Transverse colon (tissue), 4 donors: ENCODE measurements at regions not wholly inside any gene's neighbourhood (a gene's known extent, or its start where the extent isn't known, plus 50 kb on each side); places are given as distances from the start of the nearest gene placed in this dataset.

Experiments used
- DNase-seq: peaks from one replicate; pipeline ENCODE4 v3.0.0-alpha.2; 2019
- H3K27ac ChIP-seq, 4 donors: fragments of 200-600 bp; sonication (generic); 2 replicates each; pipeline ENCODE4 v1.5.1; 2016 to 2018; ENCODE audit warnings: inconsistent platforms in 4 of 4
- H3K27me3 ChIP-seq: fragments of 200-600 bp; sonication (generic); 2 replicates; pipeline ENCODE4 v1.5.1; 2017; ENCODE audit warnings: inconsistent platforms
- H3K36me3 ChIP-seq, 4 donors: fragments of 200-600 bp; sonication (generic); 2 replicates each; pipeline ENCODE4 v1.5.1; 2017 to 2019; ENCODE audit warnings: inconsistent platforms in 4 of 4
- H3K4me1 ChIP-seq, 4 donors: fragments of 200-600 bp; sonication (generic); 2 replicates each; pipeline ENCODE4 v1.5.1; 2017 to 2020; ENCODE audit warnings: inconsistent platforms in 4 of 4
- H3K4me3 ChIP-seq, 4 donors: fragments of 200-600 bp; sonication (generic); 1 replicate in 1 of 4; 2 replicates in 3 of 4; pipeline versions ENCODE4 v1.5.1 to v1.6.1; 2017 to 2019; ENCODE audit warnings: inconsistent platforms in 4 of 4
- H3K9me3 ChIP-seq, 2 donors: fragments of 200-600 bp; sonication (generic); 2 replicates each; pipeline ENCODE4 v1.5.1; 2017 to 2019; ENCODE audit warnings: inconsistent platforms in 2 of 2
- CTCF ChIP-seq, 5 experiments: fragments of 200-600 bp in 3 of 5; fragments of 450-650 bp in 2 of 5; sonication (generic) in 3 of 5; IDR thresholded peaks; 1 replicate in 2 of 5; 2 replicates in 3 of 5; pipeline ENCODE4 v1.5.1; 2016 to 2017; ENCODE audit warnings: antibody characterized with exemption in 5 of 5, inconsistent platforms in 3 of 5, mild to moderate bottlenecking in 2 of 5, moderate library complexity in 1 of 5
- EP300 ChIP-seq: sonication (generic); formaldehyde crosslinking; IDR thresholded peaks from one replicate; pipeline ENCODE4 v1.6.1; 2017; ENCODE audit warnings: antibody characterized with exemption, low read depth
- POLR2A ChIP-seq: fragments of 450-650 bp; IDR thresholded peaks from one replicate; pipeline ENCODE4 v1.6.1; 2016; ENCODE audit warnings: antibody characterized with exemption, mild to moderate bottlenecking, moderate library complexity
- POLR2AphosphoS5 ChIP-seq, 3 donors: sonication (generic); formaldehyde crosslinking; IDR thresholded peaks; one replicate each; pipeline ENCODE4 v1.6.1; 2016; ENCODE audit warnings: antibody characterized with exemption in 3 of 3
- WGBS, 2 donors: methylation state at CpG; one replicate each; pipeline ENCODE4 v1.1.5; 2018; ENCODE audit warnings: low coverage in 1 of 2; 5-methylcytosine and 5-hydroxymethylcytosine counted together
- in situ Hi-C, 4 donors: fragments of 200-750 bp; cut with MboI; loops; one replicate each; pipeline versions ENCODE4 v1.15.0 to v1.15.1; 2017; ENCODE audit warnings: low sequenced_read_pairs in 3 of 4, low pct_ligation_motif_present in 1 of 4, low pct_unique_long_range_greater_than_20kb in 1 of 4
- intact Hi-C: fragments of 100-400 bp; cut with DNase I; formaldehyde crosslinking; loops from one replicate; pipeline ENCODE4 v1.15.1; 2023; ENCODE audit warnings: low total_unique reads

- H3K36me3 ChIP-seq = no peaks in the 10 kb centered on the region
- intact Hi-C loops (no loop called here), in situ Hi-C loops (no loop called here)
- no peak for TF ChIP-seq CTCF (IDR thresholded peaks at IDR 0.05)
- TF ChIP-seq POLR2AphosphoS5 (IDR thresholded peaks at IDR 0.05) = no peak
- no peak for TF ChIP-seq POLR2A
- no peak for TF ChIP-seq EP300
- no peaks in the 10 kb centered on the region for H3K27me3 ChIP-seq
- H3K4me3 ChIP-seq = no peak overlapping the region
- H3K9me3 ChIP-seq = no peaks in the 10 kb centered on the region
- H3K4me1 ChIP-seq = peaks cover 0 to 5% (median 0%) of the 10 kb centered on the region in 4 donors
- DNase-seq = no peak
- no peak overlapping the region for H3K27ac ChIP-seq
- 82 to 86% methylated on average over 2 to 3 of the region's 3 CpGs for WGBS, 2 donors
These were observed 174.4 kb downstream of the CARTPT start for GRCh38 chr5:71893451-71893850.

- Histone ChIP-seq H3K27me3 (no peaks in the 10 kb centered on the region), H3K4me1 (peaks cover 0 to 5% (median 0%) of the 10 kb centered on the region in 4 donors), H3K9me3 (no peaks in the 10 kb centered on the region), H3K4me3 (no peak overlapping the region), H3K27ac (no peak overlapping the region), H3K36me3 (no peaks in the 10 kb centered on the region)
- intact Hi-C loops (no loop called here), in situ Hi-C loops (no loop called here)
- DNase-seq = no peak
- WGBS, 2 donors = 81% methylated on average over 2 of the region's 3 CpGs; no CpG with 5 or more reads in 1 of the 2 donors
- TF ChIP-seq EP300 = no peak
- TF ChIP-seq POLR2AphosphoS5 (IDR thresholded peaks at IDR 0.05) = no peak
- no peak for TF ChIP-seq CTCF (IDR thresholded peaks at IDR 0.05)
- no peak for TF ChIP-seq POLR2A
These were observed 175.0 kb downstream of the CARTPT start for GRCh38 chr5:71894091-71894490.

- Histone ChIP-seq H3K27ac (no peak overlapping the region), H3K27me3 (no peaks in the 10 kb centered on the region), H3K4me1 (peaks cover 0 to 5% (median 0%) of the 10 kb centered on the region in 4 donors), H3K4me3 (no peak overlapping the region), H3K9me3 (no peaks in the 10 kb centered on the region), H3K36me3 (no peaks in the 10 kb centered on the region)
- WGBS, 2 donors = 29 to 57% methylated on average over 1 of the region's 1 CpG
- peak; percentile 25 for DNase-seq
- in situ Hi-C loops (no loop called here), intact Hi-C loops (no loop called here)
- TF ChIP-seq POLR2A (no peak), POLR2AphosphoS5 (IDR thresholded peaks at IDR 0.05) (no peak), EP300 (no peak), CTCF (IDR thresholded peaks at IDR 0.05) (no peak)
These were observed 176.5 kb downstream of the CARTPT start for GRCh38 chr5:71895546-71895945.

GRCh38 chr5:71899865-71900342 lies 180.8 kb downstream of the CARTPT start:
- intact Hi-C loops = no loop called here
- WGBS, 2 donors = 40 to 79% methylated on average over 1 to 2 of the region's 2 CpGs
- in situ Hi-C loops = no loop called here
- DNase-seq = no peak
- Histone ChIP-seq H3K27me3 (no peaks in the 10 kb centered on the region), H3K36me3 (no peaks in the 10 kb centered on the region), H3K4me1 (peaks cover 0 to 5% (median 0%) of the 10 kb centered on the region in 4 donors), H3K4me3 (no peak overlapping the region), H3K27ac (peak overlapping the region in 2 of 4 donors; percentile 25 to 38), H3K9me3 (no peaks in the 10 kb centered on the region)
- TF ChIP-seq EP300 (no peak), POLR2AphosphoS5 (IDR thresholded peaks at IDR 0.05) (no peak), POLR2A (no peak), CTCF (IDR thresholded peaks at IDR 0.05) (no peak)
